Mesothelial cell of epicardium (in vitro differentiated cells): ENCODE measurements at regions not wholly inside any gene's neighbourhood (a gene's known extent, or its start where the extent isn't known, plus 50 kb on each side); places are given as distances from the start of the nearest gene placed in this dataset.

ENCODE experiments used
- DNase-seq, 2 experiments: peaks; one replicate each; pipeline ENCODE4 v3.0.0; 2021; ENCODE audit warnings: low spot score in 2 of 2; ENCODE audit not compliant: unreplicated experiment in 2 of 2
- H3K27ac Mint-ChIP-seq: 2 replicates; pipeline ENCODE4 v1.8.0; 2021; ENCODE audit warnings: mixed read lengths
- H3K27me3 Mint-ChIP-seq: 2 replicates; pipeline ENCODE4 v1.8.0; 2021; ENCODE audit warnings: low read depth, mixed read lengths
- H3K36me3 Mint-ChIP-seq: 2 replicates; pipeline ENCODE4 v1.8.0; 2021; ENCODE audit warnings: mixed read lengths
- H3K4me1 Mint-ChIP-seq: 2 replicates; pipeline ENCODE4 v1.8.0; 2021; ENCODE audit warnings: mixed read lengths
- H3K4me3 Mint-ChIP-seq: 2 replicates; pipeline ENCODE4 v1.8.0; 2021; ENCODE audit warnings: mild to moderate bottlenecking, moderate library complexity, mixed read lengths
- H3K9me3 Mint-ChIP-seq: 2 replicates; pipeline ENCODE4 v1.8.0; 2021; ENCODE audit warnings: mixed read lengths
- TF ChIP-seq, protein P1 (sequence below): fragments of 200-600 bp; sonication (generic); IDR thresholded peaks from one replicate; pipeline ENCODE4 v1.5.0; 2021; ENCODE audit warnings: antibody characterized with exemption; ENCODE audit not compliant: unreplicated experiment

DNA sequence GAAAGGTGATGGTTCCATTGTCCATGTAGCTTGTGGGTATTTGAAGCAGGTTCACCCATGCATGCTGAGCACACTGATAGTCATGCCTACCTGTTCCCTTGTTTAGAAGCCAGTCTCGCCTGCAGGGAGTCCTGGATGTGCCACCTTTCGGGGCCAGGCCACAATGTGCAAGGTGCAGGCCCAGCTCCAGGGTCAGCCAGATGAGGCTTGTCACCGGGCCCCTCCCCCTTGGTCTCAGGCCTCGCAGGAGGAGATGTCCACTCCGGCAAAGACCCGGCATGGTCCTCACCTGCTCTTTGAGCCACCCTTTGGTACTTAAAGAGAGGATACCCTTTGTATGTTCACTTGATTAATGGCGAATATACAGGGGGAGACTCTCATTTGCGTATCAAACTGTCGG, 140.4 kb upstream of the RTL1 start:
- TF ChIP-seq, protein P1, sequence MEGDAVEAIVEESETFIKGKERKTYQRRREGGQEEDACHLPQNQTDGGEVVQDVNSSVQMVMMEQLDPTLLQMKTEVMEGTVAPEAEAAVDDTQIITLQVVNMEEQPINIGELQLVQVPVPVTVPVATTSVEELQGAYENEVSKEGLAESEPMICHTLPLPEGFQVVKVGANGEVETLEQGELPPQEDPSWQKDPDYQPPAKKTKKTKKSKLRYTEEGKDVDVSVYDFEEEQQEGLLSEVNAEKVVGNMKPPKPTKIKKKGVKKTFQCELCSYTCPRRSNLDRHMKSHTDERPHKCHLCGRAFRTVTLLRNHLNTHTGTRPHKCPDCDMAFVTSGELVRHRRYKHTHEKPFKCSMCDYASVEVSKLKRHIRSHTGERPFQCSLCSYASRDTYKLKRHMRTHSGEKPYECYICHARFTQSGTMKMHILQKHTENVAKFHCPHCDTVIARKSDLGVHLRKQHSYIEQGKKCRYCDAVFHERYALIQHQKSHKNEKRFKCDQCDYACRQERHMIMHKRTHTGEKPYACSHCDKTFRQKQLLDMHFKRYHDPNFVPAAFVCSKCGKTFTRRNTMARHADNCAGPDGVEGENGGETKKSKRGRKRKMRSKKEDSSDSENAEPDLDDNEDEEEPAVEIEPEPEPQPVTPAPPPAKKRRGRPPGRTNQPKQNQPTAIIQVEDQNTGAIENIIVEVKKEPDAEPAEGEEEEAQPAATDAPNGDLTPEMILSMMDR: no peak
- Mint-ChIP-seq H3K4me1 (no peaks in the 10 kb centered on the region), H3K36me3 (no peaks in the 10 kb centered on the region), H3K9me3 (peaks cover 3% of the 10 kb centered on the region), H3K4me3 (no peak overlapping the region), H3K27me3 (peaks cover 8% of the 10 kb centered on the region), H3K27ac (no peak overlapping the region)
- no peak for DNase-seq

DNA sequence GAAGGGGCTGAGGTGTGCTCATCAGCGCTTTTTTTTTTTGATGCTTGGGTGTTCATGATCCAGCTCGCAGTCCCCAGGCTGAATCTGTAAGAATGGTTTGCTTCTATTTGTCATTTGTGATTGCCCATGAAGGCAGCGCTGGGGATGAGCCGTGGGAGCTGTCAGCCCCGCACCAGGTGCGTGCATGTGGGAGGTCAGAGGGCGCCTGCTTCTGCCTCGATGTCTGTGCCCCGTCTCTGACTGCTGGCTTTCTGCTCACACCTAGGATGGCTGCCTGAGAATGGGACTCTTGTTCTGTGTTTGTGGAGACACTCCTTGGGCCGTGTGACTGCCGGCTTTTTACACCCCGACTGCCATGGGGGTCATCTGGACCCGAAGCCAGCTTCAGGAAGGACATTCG, 141.2 kb upstream of the RTL1 start:
- Mint-ChIP-seq H3K9me3 (peaks cover 3% of the 10 kb centered on the region), H3K4me1 (no peaks in the 10 kb centered on the region), H3K27ac (no peak overlapping the region), H3K4me3 (no peak overlapping the region), H3K36me3 (no peaks in the 10 kb centered on the region), H3K27me3 (peaks cover 8% of the 10 kb centered on the region)
- DNase-seq: no peak
- TF ChIP-seq, protein P1: no peak

DNA sequence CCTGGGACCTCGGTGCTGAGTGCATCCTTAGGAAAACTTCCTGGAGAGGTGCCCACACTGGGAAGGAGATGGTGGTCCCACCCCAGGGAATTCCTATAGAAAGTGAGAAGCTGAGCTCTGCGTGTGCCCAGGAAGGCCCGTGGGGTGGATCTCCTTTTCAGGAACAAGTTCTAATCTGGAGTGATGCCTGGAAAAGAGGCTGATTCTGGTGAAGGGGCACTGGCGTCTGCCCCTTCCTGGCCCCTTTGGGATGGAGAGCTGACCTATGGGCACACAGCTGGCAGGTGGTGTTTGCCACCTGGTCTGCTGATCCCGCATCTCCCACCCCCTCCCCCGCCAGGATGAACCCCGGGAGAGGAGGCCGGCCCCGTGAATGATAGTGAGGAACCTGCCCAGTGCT, 142.0 kb upstream of the RTL1 start:
- no peak overlapping the region for H3K27ac Mint-ChIP-seq
- H3K36me3 Mint-ChIP-seq: no peaks in the 10 kb centered on the region
- TF ChIP-seq, protein P1: no peak
- peaks cover 12% of the 10 kb centered on the region for H3K27me3 Mint-ChIP-seq
- no peaks in the 10 kb centered on the region for H3K9me3 Mint-ChIP-seq
- no peak overlapping the region for H3K4me3 Mint-ChIP-seq
- no peak for DNase-seq
- H3K4me1 Mint-ChIP-seq: no peaks in the 10 kb centered on the region

DNA sequence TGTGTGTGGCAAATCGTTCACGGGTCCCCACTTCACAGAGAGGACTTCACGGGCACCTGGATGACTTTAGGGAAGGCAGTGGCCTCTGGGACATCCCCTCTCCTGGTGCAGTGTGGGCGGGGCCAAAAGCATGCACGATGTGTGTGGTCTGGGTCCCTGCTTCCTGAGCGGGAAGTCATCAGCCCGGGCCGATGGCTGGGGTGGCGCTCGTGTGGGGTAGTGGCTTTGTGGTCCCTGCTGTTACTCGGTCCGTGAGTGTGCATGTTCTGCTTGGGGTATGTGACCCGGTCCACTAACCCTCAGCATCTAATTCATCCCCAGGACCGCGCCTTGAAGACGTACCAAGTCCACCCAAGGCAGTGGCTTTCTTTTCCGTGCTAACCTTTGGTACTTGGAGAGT, 142.5 kb upstream of the RTL1 start:
- no peak for DNase-seq
- Mint-ChIP-seq H3K27ac (no peak overlapping the region), H3K4me3 (no peak overlapping the region), H3K4me1 (no peaks in the 10 kb centered on the region), H3K9me3 (no peaks in the 10 kb centered on the region), H3K36me3 (no peaks in the 10 kb centered on the region), H3K27me3 (peaks cover 13% of the 10 kb centered on the region)
- TF ChIP-seq, protein P1: no peak

DNA sequence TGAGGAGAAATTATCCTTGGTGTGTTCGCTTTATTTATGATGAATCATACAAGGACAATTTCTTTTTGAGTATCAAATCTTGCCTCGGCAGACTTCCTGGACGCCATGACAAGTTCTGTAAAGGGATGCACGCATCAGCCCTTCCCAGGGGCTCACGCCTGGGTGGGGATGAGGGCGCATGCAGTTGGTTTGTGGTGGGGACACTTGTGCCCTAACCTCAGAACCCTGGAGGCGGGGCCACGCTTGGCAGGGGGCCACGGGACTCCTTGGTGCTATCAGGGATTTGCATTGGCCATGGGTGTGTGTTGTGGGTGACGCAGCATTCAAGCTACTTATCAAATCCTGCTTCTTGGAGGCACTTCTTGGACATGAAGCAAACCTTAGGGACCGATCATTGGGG, 143.8 kb upstream of the RTL1 start:
- Mint-ChIP-seq H3K9me3 (no peaks in the 10 kb centered on the region), H3K4me3 (no peak overlapping the region), H3K4me1 (no peaks in the 10 kb centered on the region), H3K27ac (no peak overlapping the region), H3K36me3 (no peaks in the 10 kb centered on the region), H3K27me3 (peaks cover 12% of the 10 kb centered on the region)
- no peak for DNase-seq
- TF ChIP-seq, protein P1: no peak

DNA sequence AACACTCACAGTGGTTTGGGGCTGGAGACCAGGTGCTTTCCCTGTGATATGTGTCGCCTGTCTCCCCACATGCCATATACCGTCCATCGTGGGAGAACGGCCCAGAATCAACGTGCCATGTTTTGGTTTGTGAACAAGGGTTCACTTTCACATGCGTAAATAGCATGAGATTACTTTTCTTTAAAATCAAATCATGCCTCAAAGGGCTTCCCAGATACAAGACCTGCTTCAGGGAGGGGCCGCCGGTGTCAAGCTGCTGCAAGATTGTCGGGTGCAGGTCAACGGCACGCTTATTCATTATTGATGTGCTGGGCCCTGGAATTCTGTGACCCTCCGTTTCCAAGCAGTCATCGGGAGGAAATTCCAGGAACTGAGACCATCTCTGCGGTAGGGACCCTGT, 145.2 kb upstream of the RTL1 start:
- H3K4me1 Mint-ChIP-seq: no peaks in the 10 kb centered on the region
- no peak overlapping the region for H3K27ac Mint-ChIP-seq
- DNase-seq: no peak
- no peaks in the 10 kb centered on the region for H3K36me3 Mint-ChIP-seq
- TF ChIP-seq, protein P1: no peak
- H3K9me3 Mint-ChIP-seq: peaks cover 7% of the 10 kb centered on the region
- no peak overlapping the region for H3K4me3 Mint-ChIP-seq
- peaks cover 10% of the 10 kb centered on the region for H3K27me3 Mint-ChIP-seq
